GM18861 (cell line): ENCODE measurements at regions not wholly inside any gene's neighbourhood (a gene's known extent, or its start where the extent isn't known, plus 50 kb on each side); places are given as distances from the start of the nearest gene placed in this dataset.

Source experiments
- ATAC-seq: cut with Tn5 transposase; IDR thresholded peaks from one replicate; pipeline ENCODE4 v1.9.1; 2021; ENCODE audit not compliant: unreplicated experiment

DNA sequence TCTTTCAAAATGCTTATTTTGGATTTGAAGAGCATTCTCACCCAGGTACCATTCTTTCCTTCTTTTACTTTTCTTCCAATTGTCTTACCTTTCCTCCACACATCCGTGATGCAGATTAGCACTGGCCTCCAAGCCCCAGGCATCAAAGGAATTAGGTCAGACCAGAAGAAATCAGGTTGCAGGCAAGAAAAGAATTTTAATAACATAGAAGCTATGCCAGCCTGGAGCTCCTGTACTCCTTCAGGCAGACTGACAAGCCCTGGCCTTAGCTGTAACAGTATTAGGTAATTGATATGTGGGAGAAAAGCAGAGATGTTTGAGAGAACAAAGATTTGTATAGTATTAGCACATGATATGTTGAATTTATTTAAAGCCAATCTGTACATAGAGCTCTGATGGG is 390.4 kb upstream of the ADGRL2 start:
- ATAC-seq = no peak

DNA sequence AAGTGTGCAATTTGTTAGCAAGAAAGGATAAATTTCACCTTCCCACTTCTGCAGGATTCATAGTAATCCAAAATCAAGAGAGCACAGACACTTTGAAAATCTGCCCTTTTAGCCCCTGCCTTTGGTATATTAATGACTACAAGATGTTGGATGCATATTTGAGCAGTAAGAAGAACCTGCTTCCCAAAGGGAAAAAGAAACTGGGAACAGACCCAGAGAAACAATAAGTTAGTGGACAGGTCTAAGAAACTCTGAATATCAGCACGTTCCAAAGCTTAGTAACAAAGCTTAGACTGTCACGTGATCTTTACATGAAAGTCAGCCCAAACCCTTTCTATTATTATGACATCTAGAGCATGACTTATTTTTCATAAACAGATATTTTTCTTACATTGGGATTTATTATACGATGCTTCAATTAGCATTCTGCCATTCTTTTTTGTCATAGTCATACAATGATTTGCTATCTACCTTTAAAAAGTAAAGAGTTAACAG is 390.9 kb upstream of the ADGRL2 start:
- no peak for ATAC-seq

DNA sequence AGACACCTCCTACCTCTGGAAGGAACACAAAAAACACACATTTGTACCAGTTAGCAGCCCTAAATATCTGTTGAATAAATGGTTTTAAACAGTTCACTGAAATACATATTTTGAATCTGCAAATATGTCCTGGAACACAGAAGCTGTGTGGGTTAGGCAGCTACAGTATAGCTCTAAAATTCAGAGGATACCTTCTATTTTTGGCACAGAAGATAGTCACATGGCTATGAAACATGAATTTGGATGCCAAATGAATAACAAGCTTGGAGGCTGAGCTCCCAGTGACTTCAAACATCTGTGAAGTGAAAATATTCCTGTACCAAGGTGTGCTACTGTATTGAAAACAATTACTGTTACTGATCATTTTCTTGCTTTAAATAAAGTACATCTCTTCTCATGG is 391.5 kb upstream of the ADGRL2 start:
- no peak for ATAC-seq

DNA sequence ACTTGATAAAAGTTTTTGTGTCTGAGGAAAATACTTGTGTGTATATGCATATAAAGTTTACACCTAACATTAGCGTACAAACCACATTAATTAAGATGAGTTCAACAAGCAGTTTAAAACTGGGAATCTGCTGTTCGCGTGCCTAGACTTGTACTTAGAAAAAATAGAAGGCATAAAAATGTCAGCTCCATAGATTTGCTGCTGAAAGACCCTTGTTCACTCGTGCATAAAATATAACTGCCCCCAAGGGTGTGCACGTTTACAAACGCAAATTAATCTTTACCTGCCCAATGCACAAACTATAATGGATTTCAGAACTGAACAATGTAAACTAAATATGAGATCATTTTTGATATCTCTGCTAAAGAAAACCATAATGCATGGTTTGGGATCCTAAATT is 392.3 kb upstream of the ADGRL2 start:
- ATAC-seq = no peak

DNA sequence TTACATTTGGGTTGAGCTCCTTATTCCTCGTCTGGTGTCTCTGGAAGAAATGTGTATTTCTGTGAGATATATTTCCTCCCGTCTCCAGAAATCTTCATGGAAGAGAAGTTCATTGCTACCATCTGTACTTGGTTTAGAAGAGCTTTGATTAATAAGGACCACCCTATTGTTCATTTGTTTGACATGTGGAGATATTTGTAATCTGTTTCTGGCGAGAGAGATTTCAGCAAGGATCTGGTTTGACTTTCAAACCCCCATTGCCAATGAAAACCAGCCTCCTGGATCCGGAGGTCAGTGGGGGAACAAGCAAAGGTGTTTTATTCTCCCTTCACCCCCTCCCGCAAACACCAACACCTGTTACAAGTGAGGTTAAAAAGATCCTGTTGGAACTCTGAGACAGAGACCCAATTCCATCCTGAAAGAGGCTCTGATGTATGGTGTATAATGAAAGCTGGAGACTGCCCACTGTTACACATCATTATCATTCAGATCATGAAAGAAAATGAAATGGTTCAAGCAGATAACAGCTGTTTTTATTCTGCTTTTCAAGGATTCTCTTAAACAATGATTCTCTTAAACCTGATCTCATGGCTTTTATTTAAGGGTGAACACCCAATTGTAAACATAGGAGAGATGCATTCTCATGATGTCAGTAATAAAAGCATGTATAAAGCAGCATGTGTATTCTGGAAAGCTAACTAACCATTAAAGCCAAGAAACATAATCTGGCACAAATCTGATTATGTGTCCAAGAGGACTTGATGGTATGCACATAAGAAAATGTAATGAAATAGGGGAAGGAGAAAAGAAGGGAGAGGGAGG is 393.5 kb upstream of the ADGRL2 start:
- no peak for ATAC-seq

DNA sequence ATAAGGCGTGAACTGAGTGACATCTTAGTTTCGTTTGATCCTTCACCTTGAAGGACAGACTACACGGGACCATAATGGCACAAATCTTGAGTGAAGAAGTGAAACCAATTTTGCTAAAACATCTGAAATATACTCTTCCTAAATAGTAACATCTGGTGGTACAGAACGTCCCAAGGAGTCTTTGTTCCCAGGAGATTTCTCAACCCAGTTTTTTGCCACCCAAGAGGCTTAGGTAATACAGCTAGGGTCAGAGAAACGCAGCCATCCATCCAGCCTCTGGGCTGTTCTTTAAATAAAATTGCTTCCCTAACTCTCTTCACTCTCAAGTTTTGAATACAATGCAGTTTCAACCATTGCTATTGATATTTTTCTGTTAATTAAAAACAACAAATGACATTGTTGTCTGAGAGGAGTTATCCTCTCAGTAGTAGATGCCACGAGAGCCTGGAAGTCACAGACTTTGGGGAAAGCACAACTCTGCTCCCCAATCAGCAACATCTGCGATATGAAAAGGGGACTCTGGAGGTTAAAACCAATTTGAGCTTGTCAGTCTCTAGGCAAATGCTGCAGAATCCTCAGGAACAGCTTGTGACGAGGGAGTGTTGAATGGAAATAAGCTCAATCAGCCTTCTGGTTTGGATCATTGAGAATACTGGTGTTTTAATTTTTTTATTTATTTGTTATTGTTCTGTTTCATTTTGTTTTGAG is 394.3 kb upstream of the ADGRL2 start:
- no peak for ATAC-seq

DNA sequence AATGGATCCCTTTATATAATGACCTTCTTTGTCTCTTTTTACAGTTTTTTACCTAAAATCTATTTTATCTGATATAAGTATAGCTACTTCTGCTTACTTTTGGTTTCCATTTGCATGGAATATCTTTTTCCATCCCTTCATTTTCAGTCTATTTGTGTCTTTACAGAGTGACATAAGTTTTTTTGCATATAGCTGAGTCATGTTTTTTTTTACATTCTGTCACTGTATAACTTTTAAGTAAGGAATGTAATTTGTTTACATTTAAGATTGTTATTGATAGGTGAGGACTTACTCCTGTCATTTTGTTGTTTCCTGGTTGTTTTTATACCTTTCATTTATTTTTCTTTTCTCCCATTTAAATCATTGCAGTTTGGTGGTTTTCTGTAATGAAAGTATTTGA is 402.7 kb upstream of the ADGRL2 start:
- ATAC-seq = no peak

DNA sequence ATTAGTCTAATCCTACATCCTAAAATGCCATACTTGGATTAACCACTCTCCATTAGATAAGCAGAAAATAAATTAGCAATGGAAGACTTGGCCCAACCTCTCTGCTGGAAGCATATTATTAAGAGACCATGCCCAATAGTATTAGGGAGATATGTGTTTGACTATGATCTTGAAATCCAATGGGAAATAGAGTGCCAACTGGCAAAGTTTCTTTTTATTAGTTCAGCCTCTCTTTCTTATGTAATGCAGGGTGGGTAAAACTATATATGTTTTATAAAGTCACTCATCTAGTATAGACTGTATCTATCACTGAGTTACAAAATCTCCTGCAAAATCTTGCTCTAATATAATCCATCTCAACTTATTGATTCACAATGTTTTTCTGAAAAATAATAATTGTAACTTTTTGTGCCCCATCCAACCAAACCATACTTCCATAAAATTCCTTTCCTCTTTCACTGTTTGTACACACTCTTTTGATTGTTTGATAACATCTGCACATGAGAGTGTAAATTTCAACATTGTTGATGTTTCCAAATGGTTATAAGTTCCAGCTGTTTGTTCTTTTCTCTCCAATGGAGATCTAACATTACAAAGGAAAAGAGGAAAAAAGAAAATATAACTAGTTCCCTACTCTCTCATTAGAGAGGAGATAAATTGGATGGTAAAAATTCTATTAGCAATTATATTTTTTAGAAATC is 408.1 kb upstream of the ADGRL2 start:
- ATAC-seq = no peak

DNA sequence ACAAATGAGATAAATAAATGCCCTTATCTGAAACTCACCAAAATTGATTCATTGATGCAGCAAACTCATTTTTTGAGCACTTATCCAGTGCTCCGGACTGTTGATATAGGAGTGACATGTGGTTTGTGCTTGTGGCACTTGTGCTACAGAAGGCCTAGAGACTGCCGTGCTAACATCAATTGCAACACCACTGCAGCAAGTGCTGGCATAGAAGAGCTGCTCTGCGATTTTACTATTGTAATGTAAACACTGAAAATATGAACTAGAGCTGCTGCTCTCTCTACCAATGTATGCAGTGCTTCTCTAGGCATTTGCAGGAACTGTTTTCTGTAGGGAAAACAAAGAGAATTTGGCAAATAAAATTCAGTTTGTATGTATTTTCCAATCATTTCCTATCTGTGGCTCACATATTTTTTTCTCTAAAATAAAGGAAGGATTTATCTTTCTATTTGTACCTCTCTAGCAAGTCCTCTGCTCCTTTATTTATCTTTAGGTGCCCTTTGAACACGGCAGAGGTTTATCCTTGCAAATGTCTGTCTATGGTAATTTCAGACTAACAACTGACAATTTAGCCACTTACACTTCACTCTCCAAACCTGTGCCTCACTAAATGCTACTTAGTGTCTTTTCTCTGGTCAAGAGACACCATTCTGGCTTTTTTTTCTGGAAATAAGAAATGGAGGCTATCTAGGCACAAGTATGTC is 409.5 kb upstream of the ADGRL2 start:
- no peak for ATAC-seq

DNA sequence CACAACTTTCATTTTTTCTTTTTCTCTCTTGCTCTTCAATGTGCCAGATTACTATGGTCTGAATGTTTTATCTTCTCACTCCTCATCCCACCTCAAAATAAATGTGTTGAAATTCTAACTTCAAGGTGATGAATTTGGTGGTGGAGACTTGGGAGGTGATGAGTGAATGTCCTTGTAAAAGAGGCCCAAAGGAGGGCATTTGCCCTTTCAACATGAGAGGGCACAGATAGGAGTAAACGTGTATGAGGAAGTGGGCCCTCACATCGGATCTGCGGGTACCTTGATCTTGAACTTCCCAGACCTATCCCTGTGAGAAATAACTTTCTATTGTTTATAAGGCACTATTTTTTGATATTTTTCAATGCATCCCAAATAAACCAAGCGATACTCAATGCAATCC is 412.3 kb upstream of the ADGRL2 start:
- no peak for ATAC-seq

DNA sequence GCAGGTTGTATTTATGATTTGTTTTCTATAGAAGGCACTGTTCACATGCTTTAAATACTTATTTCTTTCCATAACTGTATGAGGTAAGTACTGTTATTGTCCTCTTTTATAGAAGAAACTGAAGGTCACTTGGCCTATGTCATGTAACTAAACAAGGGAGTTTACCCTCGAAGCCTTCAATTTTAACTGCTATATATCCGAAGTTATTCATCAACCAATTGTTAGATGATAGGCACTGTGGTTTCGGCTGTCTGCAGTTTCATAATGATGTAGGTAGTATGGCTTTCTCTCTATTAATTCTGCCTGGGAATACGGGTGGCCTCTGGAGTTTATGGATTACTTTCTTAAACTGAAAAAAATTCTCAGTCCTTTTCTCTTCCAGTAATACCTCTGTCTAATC is 413.3 kb upstream of the ADGRL2 start:
- ATAC-seq = no peak

DNA sequence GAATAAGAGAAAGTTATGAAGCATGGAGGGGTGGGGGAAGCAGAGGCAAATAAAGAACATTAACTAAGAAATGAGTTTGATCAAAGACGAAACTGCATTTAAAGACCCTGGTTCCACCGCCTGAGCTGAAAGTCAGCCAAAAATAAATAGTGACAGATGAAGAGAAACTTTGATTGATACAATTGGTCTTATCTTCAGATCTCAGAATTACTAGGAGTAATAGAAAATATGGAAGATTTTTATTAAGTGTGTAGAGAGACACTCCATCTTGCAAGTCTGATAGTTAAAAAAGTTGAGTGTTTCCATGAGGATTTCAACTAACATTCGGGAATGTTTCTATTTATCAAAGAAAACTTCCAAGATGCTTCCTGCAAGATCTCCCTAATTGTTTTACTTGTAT is 418.2 kb upstream of the ADGRL2 start:
- ATAC-seq = no peak

DNA sequence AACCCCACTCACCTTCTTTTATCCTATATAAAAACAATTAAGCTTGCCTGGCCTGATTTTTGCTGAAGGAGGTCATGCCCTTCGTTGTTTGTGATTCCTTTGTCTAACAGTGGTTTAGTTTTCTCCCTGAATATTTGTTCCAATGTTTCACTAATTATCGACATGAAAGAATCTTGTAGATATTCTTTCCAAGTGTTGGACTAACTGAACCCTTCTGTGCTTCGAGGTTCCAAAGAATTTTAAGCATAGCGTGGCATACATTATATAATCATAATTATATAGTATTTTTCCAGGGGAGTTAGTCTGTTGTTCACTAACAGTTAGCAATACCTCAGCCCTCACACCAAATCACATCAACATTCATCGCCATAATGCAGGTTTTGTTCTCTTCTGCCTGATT is 418.9 kb upstream of the ADGRL2 start:
- ATAC-seq = no peak

DNA sequence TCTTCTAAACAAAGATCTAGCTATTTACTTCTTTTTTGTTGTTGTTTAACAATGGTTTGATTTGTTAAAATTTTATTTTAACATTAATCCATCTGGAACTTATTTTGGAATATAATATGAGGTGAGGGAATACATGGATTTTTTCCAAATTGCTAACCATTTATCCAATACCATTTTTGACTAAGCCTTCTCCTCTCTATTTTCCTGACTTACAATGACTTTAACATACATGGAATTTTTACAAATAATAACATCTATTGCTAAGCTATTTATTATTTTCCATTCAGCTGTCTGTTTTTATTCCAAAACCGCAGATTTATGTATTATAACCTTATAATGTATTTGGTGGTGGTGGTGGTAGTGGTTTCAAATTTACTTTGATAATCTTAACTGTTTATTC is 420.3 kb upstream of the ADGRL2 start:
- ATAC-seq = no peak

DNA sequence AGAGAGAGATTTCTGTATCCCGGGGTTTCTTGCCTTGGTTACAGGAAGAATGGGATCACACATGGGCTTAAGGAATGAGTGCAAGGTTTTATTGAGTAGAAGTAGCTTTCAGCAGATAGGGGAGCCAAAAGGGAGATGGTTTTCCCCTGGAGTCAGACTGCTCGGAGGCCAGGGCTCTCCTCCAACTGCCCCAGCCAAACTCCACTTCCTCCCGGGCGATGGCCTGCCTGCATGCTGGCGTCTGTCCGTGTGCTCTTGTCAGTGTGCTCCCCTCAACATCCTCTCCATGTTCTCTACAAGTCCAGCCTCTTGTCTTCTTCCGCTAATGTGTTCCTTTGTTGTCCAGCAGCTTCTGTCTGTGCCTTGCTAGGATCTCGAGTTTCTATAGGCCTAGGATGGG is 421.3 kb upstream of the ADGRL2 start:
- no peak for ATAC-seq

DNA sequence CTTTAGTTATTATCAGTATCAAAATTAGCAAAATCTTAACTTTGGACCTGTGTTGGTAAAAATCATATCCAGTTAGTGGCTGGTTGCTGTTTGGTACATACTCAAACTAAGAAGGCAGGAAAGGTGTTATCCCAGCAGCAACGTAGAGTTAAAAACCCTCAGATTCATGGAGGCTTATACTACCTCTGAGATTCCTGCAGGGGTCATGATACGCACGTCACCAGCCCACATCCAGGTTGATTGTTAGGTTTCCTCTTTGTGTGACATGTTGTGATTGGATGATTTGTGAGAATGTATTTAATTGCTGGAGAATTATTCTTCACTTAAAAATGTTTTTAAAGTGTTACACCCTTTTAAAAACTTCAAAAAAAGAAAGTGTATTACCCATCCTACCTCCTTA is 423.3 kb upstream of the ADGRL2 start:
- ATAC-seq = no peak

DNA sequence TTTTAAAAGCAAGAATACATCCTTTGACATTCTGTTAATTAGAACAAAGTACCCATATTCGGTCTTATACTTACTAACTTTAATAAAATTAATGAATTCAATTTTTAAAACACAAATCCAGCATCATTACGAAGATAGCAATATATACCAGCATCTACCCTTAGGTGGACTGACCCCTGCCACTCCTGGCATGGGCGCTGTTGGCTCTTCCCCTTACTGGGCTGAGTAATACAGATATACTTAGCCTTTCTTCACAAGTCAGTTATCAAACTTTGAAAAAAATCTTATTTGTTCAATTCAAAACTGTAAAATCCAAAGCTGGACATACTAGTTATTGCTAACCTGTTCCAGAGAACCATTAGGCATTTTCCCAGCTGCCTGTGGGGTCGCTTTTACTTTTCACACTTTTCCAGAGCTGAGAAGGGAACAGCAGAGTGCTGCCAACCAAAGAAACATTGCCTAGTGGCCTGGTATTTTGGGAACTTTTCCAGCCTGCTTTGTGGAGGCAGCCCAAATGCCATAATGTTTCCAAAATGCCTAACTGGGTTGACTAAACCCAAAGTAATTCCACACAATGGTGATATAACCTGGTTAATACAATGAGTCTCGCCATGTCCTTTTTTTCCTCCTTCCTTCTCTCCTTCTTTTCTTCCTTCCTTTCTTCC is 424.7 kb upstream of the ADGRL2 start:
- ATAC-seq = no peak

DNA sequence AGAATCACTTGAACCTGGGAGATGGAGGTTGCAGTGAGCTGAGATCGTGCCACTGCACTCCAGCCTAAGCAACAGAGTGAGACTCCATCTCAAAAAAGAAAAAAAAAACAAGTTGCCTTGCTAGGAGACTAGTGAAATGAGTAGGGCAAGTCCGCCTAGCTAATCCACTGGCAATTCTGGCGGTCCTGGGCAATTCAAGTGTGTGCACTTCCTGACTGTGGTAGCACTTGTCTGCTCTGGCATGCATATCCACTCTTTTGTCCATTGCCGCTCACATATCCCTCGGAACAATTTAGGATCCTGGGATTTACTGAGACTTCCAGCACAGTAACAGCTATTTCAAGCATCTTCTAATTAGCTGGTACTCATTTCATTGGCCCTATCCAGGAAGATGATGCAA is 426.3 kb upstream of the ADGRL2 start:
- no peak for ATAC-seq

DNA sequence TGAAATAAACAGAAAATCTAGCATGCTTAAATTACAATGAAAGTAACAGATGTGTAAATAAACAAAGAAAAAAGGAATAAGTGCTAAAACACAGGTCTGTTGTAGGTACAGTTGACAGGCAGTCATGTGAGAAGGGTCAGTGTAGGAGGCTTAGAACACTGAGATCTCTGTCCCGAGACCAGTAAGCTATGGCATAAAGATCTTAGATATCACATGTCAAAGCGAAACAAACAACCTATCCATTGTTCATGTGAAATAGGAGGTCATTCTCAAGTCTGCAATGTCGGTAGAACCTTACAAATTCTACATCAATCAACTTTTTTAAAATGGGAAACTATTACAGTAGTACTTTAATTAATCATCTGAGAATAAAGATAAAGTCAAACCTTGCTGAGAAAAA is 428.9 kb upstream of the ADGRL2 start:
- no peak for ATAC-seq

DNA sequence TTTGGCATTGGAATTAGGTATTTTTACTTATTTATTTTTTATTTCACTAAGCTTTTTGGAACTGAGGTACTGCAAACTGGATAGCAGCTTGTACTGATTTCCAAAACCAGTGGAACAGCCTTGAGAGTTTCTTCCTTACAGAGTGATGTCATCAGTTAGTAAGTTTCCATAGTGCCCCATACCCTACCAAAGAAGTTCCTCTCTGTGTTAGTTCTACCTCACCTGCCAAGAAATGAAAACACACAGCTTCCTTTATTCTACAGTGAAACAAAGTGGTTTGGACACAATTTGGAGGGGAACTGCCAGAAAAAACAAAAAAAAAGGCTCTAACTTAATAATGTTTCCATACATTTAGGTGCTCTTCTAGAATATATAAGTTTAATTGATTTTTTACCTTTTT is 430.9 kb upstream of the ADGRL2 start:
- ATAC-seq = no peak

DNA sequence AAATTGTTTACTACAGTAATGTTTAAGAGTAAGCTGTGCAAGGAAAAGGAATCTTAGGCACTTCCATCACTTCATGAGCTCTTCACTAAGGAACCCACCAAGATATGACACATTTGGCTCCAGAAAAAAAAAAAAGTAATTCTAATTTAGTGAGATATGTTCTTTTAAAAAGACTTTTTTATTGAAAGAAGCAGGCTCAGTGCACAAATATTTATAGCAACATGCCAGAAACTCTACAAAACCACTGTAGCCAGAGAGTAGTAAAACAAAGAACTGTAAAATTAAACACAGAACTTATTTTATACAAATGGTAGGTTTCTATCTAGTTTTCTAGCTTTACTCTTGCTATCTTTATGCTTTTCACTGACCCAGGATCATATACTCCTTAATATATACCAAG is 434.6 kb upstream of the ADGRL2 start:
- no peak for ATAC-seq
